Panc1 (cell line): ENCODE measurements at regions not wholly inside any gene's neighbourhood (a gene's known extent, or its start where the extent isn't known, plus 50 kb on each side); places are given as distances from the start of the nearest gene placed in this dataset.

Experiments
- ATAC-seq: fragments of 200-7000 bp; cut with Tn5 transposase; 2 replicates; pipeline ENCODE4 v1.9.1; 2020; ENCODE audit warnings: mild to moderate bottlenecking, moderate library complexity
- BruUV-seq: library from RNA; stranded (reverse); fragments of 400-500 nt; replicated peaks from 2 replicates; lab custom pipeline; 2021; lab: Mats Ljungman, UMichigan
- CTCF ChIA-PET: fragments of 300-600 bp; sonication (Branson Sonifier 250); formaldehyde crosslinking; loops from one replicate; lab custom pipeline; 2022; ENCODE audit warnings: antibody characterized with exemption; lab: Charles Lee
- POLR2A ChIA-PET: fragments of 300-600 bp; sonication (Branson Sonifier 250); formaldehyde crosslinking; loops from one replicate; lab custom pipeline; 2022; ENCODE audit warnings: antibody characterized with exemption; lab: Charles Lee
- DNase-seq: peaks from one replicate; pipeline ENCODE4 v3.0.0-alpha.2; 2010; ENCODE audit warnings: low read depth, low spot score
- H3K27ac ChIP-seq: 2 replicates; pipeline ENCODE4 v1.5.1; 2011; ENCODE audit warnings: mild to moderate bottlenecking, low read length, inconsistent platforms
- H3K27me3 ChIP-seq: fragments of 200-500 bp; sonication (Bioruptor generic); 2 replicates; pipeline ENCODE4 v1.6.0; 2014; ENCODE audit warnings: low read length, inconsistent platforms; ENCODE audit not compliant: control insufficient read depth, insufficient read depth
- H3K36me3 ChIP-seq: fragments of 200-500 bp; sonication (Bioruptor generic); 2 replicates; pipeline ENCODE4 v1.5.1; 2014; ENCODE audit warnings: inconsistent platforms, mild to moderate bottlenecking, low read length, moderate library complexity; ENCODE audit not compliant: control insufficient read depth, insufficient read depth
- H3K4me1 ChIP-seq: 2 replicates; pipeline ENCODE4 v1.5.1; 2011; ENCODE audit warnings: inconsistent platforms, mild to moderate bottlenecking, low read length, moderate library complexity; ENCODE audit not compliant: control insufficient read depth, insufficient read depth
- H3K4me3 ChIP-seq, 2 experiments: 2 replicates each; pipeline ENCODE4 v1.5.1; 2011 to 2012; ENCODE audit warnings: low read depth in 2 of 2, low read length in 2 of 2, mild to moderate bottlenecking in 2 of 2, inconsistent platforms in 1 of 2, moderate library complexity in 1 of 2
- H3K9me3 ChIP-seq: fragments of 200-500 bp; sonication (Bioruptor generic); 2 replicates; pipeline ENCODE4 v1.5.1; 2014; ENCODE audit warnings: low read depth, mild to moderate bottlenecking, inconsistent platforms, low read length, moderate library complexity; ENCODE audit not compliant: control insufficient read depth, insufficient read depth
- POLR2AphosphoS5 ChIP-seq: IDR thresholded peaks from 2 replicates; pipeline ENCODE4 v1.6.1; 2012; ENCODE audit warnings: mild to moderate bottlenecking, low read depth, low read length, moderate library complexity
- SIN3A ChIP-seq: IDR thresholded peaks from 2 replicates; pipeline ENCODE4 v1.6.1; 2012; ENCODE audit warnings: low read depth, mild to moderate bottlenecking, low read length, moderate library complexity, borderline replicate concordance; ENCODE audit not compliant: insufficient read depth
- TCF7L2 ChIP-seq: IDR thresholded peaks from 2 replicates; pipeline ENCODE4 v1.6.1; 2011; ENCODE audit warnings: mild to moderate bottlenecking, low read depth, low read length, inconsistent platforms
- in situ Hi-C: cut with HindIII; loops from 2 replicates; pipeline ENCODE4 v1.10.0; 2016; ENCODE audit warnings: low sequenced_read_pairs, low pct_unique_long_range_greater_than_20kb
- intact Hi-C: fragments of 100-400 bp; cut with micrococcal nuclease; formaldehyde crosslinking; loops from one replicate; pipeline ENCODE4 v1.10.0; 2022; ENCODE audit not compliant: unreplicated experiment
- TF ChIP-seq, protein P1 (sequence below), 2 experiments: IDR thresholded peaks; 2 replicates each; pipeline ENCODE4 v1.6.1; 2011 to 2012; ENCODE audit warnings: low read depth in 2 of 2, control low read depth in 1 of 2, low read length in 1 of 2, mild to moderate bottlenecking in 1 of 2, moderate library complexity in 1 of 2; ENCODE audit not compliant: insufficient read depth in 1 of 2
- TF ChIP-seq, protein P2 (sequence below): fragments of 450-650 bp; IDR thresholded peaks from 2 replicates; pipeline ENCODE4 v1.5.1; 2017; ENCODE audit warnings: mild to moderate bottlenecking

GRCh38 chr7:85239109-85239508, 52.3 kb upstream of the SEMA3D start:
- in situ Hi-C loops: no loop called here
- POLR2A ChIA-PET: no interaction called here
- ATAC-seq (no peak), DNase-seq (no peak)
- BruUV-seq: no TSS peak
- TF ChIP-seq TCF7L2 (no peak), SIN3A (no peak)
- TF ChIP-seq, protein P1, sequence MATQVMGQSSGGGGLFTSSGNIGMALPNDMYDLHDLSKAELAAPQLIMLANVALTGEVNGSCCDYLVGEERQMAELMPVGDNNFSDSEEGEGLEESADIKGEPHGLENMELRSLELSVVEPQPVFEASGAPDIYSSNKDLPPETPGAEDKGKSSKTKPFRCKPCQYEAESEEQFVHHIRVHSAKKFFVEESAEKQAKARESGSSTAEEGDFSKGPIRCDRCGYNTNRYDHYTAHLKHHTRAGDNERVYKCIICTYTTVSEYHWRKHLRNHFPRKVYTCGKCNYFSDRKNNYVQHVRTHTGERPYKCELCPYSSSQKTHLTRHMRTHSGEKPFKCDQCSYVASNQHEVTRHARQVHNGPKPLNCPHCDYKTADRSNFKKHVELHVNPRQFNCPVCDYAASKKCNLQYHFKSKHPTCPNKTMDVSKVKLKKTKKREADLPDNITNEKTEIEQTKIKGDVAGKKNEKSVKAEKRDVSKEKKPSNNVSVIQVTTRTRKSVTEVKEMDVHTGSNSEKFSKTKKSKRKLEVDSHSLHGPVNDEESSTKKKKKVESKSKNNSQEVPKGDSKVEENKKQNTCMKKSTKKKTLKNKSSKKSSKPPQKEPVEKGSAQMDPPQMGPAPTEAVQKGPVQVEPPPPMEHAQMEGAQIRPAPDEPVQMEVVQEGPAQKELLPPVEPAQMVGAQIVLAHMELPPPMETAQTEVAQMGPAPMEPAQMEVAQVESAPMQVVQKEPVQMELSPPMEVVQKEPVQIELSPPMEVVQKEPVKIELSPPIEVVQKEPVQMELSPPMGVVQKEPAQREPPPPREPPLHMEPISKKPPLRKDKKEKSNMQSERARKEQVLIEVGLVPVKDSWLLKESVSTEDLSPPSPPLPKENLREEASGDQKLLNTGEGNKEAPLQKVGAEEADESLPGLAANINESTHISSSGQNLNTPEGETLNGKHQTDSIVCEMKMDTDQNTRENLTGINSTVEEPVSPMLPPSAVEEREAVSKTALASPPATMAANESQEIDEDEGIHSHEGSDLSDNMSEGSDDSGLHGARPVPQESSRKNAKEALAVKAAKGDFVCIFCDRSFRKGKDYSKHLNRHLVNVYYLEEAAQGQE (IDR thresholded peaks at IDR 0.05; ENCODE audit: insufficient read depth in 1 of 2, low read depth in 2 of 2, low read length in 1 of 2): no peak
- Histone ChIP-seq H3K27me3 (no peaks in the 10 kb centered on the region), H3K4me1 (no peaks in the 10 kb centered on the region), H3K36me3 (no peaks in the 10 kb centered on the region), H3K27ac (no peak overlapping the region), H3K4me3 (no peak overlapping the region), H3K9me3 (no peaks in the 10 kb centered on the region)
- intact Hi-C loops: no loop called here
- CTCF ChIA-PET: no interaction called here

DNA sequence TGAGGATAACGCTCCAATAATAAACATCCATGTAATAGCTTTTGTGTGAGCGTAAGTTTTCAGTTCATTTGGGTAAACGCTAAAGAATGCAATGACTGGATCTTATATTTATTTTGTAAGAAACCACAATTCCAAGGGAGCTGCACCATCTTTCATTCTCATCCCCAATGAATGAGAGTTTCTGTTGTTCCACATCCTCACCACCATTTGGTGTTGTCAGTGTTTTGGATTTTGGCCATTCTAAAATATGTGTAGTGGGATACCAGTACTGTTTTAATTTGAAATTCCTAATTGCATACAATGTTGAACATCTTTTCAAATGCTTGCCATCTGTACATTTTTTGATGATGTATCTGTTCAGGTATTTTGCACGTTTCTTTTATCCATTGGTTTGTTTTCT, 50.9 kb upstream of the SEMA3D start:
- ATAC-seq (no peak), DNase-seq (no peak)
- no peak overlapping the region for H3K27ac ChIP-seq
- no peaks in the 10 kb centered on the region for H3K4me1 ChIP-seq
- ChIA-PET POLR2A (no interaction called here), CTCF (no interaction called here)
- no peaks in the 10 kb centered on the region for H3K9me3 ChIP-seq
- in situ Hi-C loops (no loop called here), intact Hi-C loops (no loop called here)
- no peak overlapping the region for H3K4me3 ChIP-seq
- no peaks in the 10 kb centered on the region for H3K36me3 ChIP-seq
- no peaks in the 10 kb centered on the region for H3K27me3 ChIP-seq
- no TSS peak for BruUV-seq
- no peak for TF ChIP-seq TCF7L2
- TF ChIP-seq POLR2AphosphoS5: no peak
- TF ChIP-seq, protein P1 (IDR thresholded peaks at IDR 0.05; ENCODE audit: insufficient read depth in 1 of 2, low read depth in 2 of 2, low read length in 1 of 2): no peak
- TF ChIP-seq, protein P2, sequence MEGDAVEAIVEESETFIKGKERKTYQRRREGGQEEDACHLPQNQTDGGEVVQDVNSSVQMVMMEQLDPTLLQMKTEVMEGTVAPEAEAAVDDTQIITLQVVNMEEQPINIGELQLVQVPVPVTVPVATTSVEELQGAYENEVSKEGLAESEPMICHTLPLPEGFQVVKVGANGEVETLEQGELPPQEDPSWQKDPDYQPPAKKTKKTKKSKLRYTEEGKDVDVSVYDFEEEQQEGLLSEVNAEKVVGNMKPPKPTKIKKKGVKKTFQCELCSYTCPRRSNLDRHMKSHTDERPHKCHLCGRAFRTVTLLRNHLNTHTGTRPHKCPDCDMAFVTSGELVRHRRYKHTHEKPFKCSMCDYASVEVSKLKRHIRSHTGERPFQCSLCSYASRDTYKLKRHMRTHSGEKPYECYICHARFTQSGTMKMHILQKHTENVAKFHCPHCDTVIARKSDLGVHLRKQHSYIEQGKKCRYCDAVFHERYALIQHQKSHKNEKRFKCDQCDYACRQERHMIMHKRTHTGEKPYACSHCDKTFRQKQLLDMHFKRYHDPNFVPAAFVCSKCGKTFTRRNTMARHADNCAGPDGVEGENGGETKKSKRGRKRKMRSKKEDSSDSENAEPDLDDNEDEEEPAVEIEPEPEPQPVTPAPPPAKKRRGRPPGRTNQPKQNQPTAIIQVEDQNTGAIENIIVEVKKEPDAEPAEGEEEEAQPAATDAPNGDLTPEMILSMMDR: no peak
